A549 (cell line): ENCODE measurements at regions not wholly inside any gene's neighbourhood (a gene's known extent, or its start where the extent isn't known, plus 50 kb on each side); places are given as distances from the start of the nearest gene placed in this dataset.

Experiments used
- ATAC-seq, 2 experiments: fragments of 200-7000 bp in 1 of 2; fragments of >200 bp in 1 of 2; cut with Nextera tagmentation in 1 of 2; cut with Tn5 transposase in 1 of 2; 3 replicates each; pipeline versions ENCODE4 v1.8.0 to v1.9.1; 2018 to 2020; ENCODE audit warnings: mild to moderate bottlenecking in 1 of 2, moderate library complexity in 1 of 2
- CTCF ChIA-PET: fragments of 300-600 bp; sonication (Branson Sonifier 250); formaldehyde crosslinking; extraction: SDS; loops from one replicate; lab custom pipeline; 2021; ENCODE audit warnings: antibody characterized with exemption, inconsistent platforms; lab: Yijun Ruan, JAX
- POLR2A ChIA-PET: fragments of 350-600 bp; formaldehyde crosslinking; extraction: SDS; loops from one replicate; lab custom pipeline; 2021; ENCODE audit warnings: antibody characterized with exemption, inconsistent platforms; lab: Yijun Ruan, JAX
- DNase-seq, 2 experiments: peaks; one replicate each; pipeline versions ENCODE4 v3.0.0 to v3.0.0-alpha.2; 2011 to 2016; ENCODE audit warnings: low read depth in 1 of 2, low spot score in 1 of 2
- FAIRE-seq: peaks from 2 replicates; lab custom pipeline; 2011; peaks lifted over from hg19 to GRCh38; lab: Jason Lieb, UNC
- H3K27ac ChIP-seq, 2 experiments: fragments of >200 bp; sonication (Bioruptor Twin); formaldehyde crosslinking; 3 replicates each; pipeline ENCODE4 v1.5.1; 2016 to 2017
- H3K4me1 ChIP-seq: fragments of >200 bp; sonication (Bioruptor Twin); formaldehyde crosslinking; 3 replicates; pipeline ENCODE4 v1.6.1; 2016
- H3K4me2 ChIP-seq: fragments of >200 bp; sonication (Bioruptor Twin); formaldehyde crosslinking; 3 replicates; pipeline ENCODE4 v1.6.1; 2016
- H3K4me3 ChIP-seq: fragments of >200 bp; sonication (Bioruptor Twin); formaldehyde crosslinking; 3 replicates; pipeline ENCODE4 v1.5.1; 2016
- H3K9me3 ChIP-seq: fragments of >200 bp; sonication (Bioruptor Twin); formaldehyde crosslinking; 3 replicates; pipeline ENCODE4 v1.6.1; 2016
- BCL3 ChIP-seq: fragments of >200 bp; sonication (Bioruptor Twin); formaldehyde crosslinking; IDR thresholded peaks from 3 replicates; pipeline ENCODE4 v1.6.1; 2016
- BHLHE40 ChIP-seq: IDR thresholded peaks from 2 replicates; pipeline ENCODE4 v1.6.1; 2012; ENCODE audit warnings: low read depth, low read length, inconsistent platforms
- CBX2 ChIP-seq: fragments of 200-600 bp; sonication (generic); IDR thresholded peaks from 2 replicates; pipeline ENCODE4 v1.6.1; 2016; ENCODE audit warnings: low read depth, mild to moderate bottlenecking, borderline replicate concordance
- CBX8 ChIP-seq: fragments of 200-600 bp; sonication (generic); IDR thresholded peaks from 2 replicates; pipeline ENCODE4 v1.6.1; 2016
- CHD4 ChIP-seq: fragments of 200-600 bp; sonication (generic); IDR thresholded peaks from 2 replicates; pipeline ENCODE4 v1.6.1; 2016; ENCODE audit warnings: antibody characterized with exemption, mild to moderate bottlenecking, borderline replicate concordance
- EHF ChIP-seq: fragments of 250-450 bp; sonication (Bioruptor Pico); IDR thresholded peaks from 2 replicates; pipeline ENCODE4 v1.5.0; 2020; ENCODE audit warnings: mild to moderate bottlenecking
- EHMT2 ChIP-seq: fragments of 200-600 bp; sonication (generic); IDR thresholded peaks from 2 replicates; pipeline ENCODE4 v1.6.1; 2016; ENCODE audit warnings: antibody characterized with exemption, low read depth, mild to moderate bottlenecking, moderate library complexity
- EP300 ChIP-seq, 2 experiments: fragments of >200 bp; sonication (Bioruptor Twin); formaldehyde crosslinking; IDR thresholded peaks; 2 replicates in 1 of 2; 3 replicates in 1 of 2; pipeline ENCODE4 v1.6.1; 2016 to 2017
- FOSB ChIP-seq: fragments of 250-450 bp; sonication (Bioruptor Pico); IDR thresholded peaks from 2 replicates; pipeline ENCODE4 v1.5.0; 2020; ENCODE audit warnings: mild to moderate bottlenecking, moderate library complexity
- FOXS1 ChIP-seq: fragments of 250-450 bp; sonication (Bioruptor Pico); IDR thresholded peaks from 2 replicates; pipeline ENCODE4 v1.5.0; 2020; ENCODE audit warnings: mild to moderate bottlenecking, moderate library complexity
- HDAC2 ChIP-seq: fragments of 200-600 bp; sonication (generic); IDR thresholded peaks from 2 replicates; pipeline ENCODE4 v1.6.1; 2016
- HOXA7 ChIP-seq: fragments of 250-450 bp; sonication (Bioruptor Pico); IDR thresholded peaks from 2 replicates; pipeline ENCODE4 v1.5.0; 2020; ENCODE audit warnings: mild to moderate bottlenecking, moderate library complexity
- HOXB13 ChIP-seq: fragments of 250-450 bp; sonication (Bioruptor Pico); IDR thresholded peaks from 2 replicates; pipeline ENCODE4 v1.5.0; 2020; ENCODE audit warnings: low read depth, mild to moderate bottlenecking, moderate library complexity
- JUN ChIP-seq, 2 experiments: fragments of >200 bp; sonication (Bioruptor Twin); formaldehyde crosslinking; IDR thresholded peaks; 2 replicates in 1 of 2; 3 replicates in 1 of 2; pipeline ENCODE4 v1.6.1; 2016 to 2017
- JUNB ChIP-seq: fragments of >200 bp; sonication (Bioruptor Twin); formaldehyde crosslinking; IDR thresholded peaks from 2 replicates; pipeline ENCODE4 v1.6.1; 2016
- MAFK ChIP-seq: fragments of 450-650 bp; IDR thresholded peaks from 2 replicates; pipeline ENCODE4 v1.6.1; 2014; ENCODE audit not compliant: partially characterized antibody
- MAZ ChIP-seq: fragments of 150-350 bp; IDR thresholded peaks from 2 replicates; pipeline ENCODE4 v1.6.1; 2014; ENCODE audit warnings: antibody characterized with exemption, low read depth, low read length, borderline replicate concordance
- NPAS2 ChIP-seq: fragments of 250-450 bp; sonication (Bioruptor Pico); IDR thresholded peaks from 2 replicates; pipeline ENCODE4 v1.8.0; 2022; ENCODE audit warnings: mild to moderate bottlenecking, moderate library complexity, borderline replicate concordance
- NR3C1 ChIP-seq: fragments of >200 bp; sonication (Bioruptor Twin); formaldehyde crosslinking; IDR thresholded peaks from 3 replicates; pipeline ENCODE4 v1.6.1; 2017
- PHF8 ChIP-seq: fragments of 200-600 bp; sonication (generic); IDR thresholded peaks from 2 replicates; pipeline ENCODE4 v1.6.1; 2016; ENCODE audit warnings: low read depth, mild to moderate bottlenecking, antibody characterized with exemption, moderate library complexity, borderline replicate concordance
- POLR2A ChIP-seq: IDR thresholded peaks from 2 replicates; pipeline ENCODE4 v1.6.1; 2012; ENCODE audit warnings: mild to moderate bottlenecking, low read length
- RNF2 ChIP-seq: fragments of 200-600 bp; sonication (generic); IDR thresholded peaks from 2 replicates; pipeline ENCODE4 v1.6.1; 2016; ENCODE audit warnings: low read depth, mild to moderate bottlenecking, antibody characterized with exemption, moderate library complexity, borderline replicate concordance
- SMC3 ChIP-seq: fragments of >200 bp; sonication (Bioruptor Twin); formaldehyde crosslinking; IDR thresholded peaks from 3 replicates; pipeline ENCODE4 v1.6.1; 2018; ENCODE audit warnings: inconsistent platforms
- SREBF2 ChIP-seq: fragments of 450-650 bp; IDR thresholded peaks from 2 replicates; pipeline ENCODE4 v1.6.1; 2014; ENCODE audit warnings: mild to moderate bottlenecking, moderate library complexity
- USF2 ChIP-seq: fragments of 450-650 bp; IDR thresholded peaks from 2 replicates; pipeline ENCODE4 v1.6.1; 2014; ENCODE audit warnings: antibody characterized with exemption
- ZFP36 ChIP-seq: fragments of 450-650 bp; IDR thresholded peaks from 2 replicates; pipeline ENCODE4 v1.6.1; 2014; ENCODE audit warnings: borderline replicate concordance; ENCODE audit not compliant: partially characterized antibody
- ZNF302 ChIP-seq: fragments of 250-450 bp; sonication (Bioruptor Pico); IDR thresholded peaks from 2 replicates; pipeline ENCODE4 v1.9.0; 2021; ENCODE audit warnings: inconsistent platforms, mild to moderate bottlenecking, moderate library complexity
- WGBS: methylation state at CpG from one replicate; pipeline ENCODE4 v1.1.6; 2017; ENCODE audit errors: missing lambda C conversion rate; 5-methylcytosine and 5-hydroxymethylcytosine counted together
- TF ChIP-seq, protein P1 (sequence below): fragments of >200 bp; sonication (Bioruptor Twin); formaldehyde crosslinking; IDR thresholded peaks from 3 replicates; pipeline ENCODE4 v1.5.1; 2016
- TF ChIP-seq, protein P2 (sequence below): fragments of >200 bp; sonication (Bioruptor Twin); formaldehyde crosslinking; IDR thresholded peaks from 2 replicates; pipeline ENCODE4 v1.6.1; 2016

- H3K9me3 ChIP-seq, result no peaks in the 10 kb centered on the region
- no peak for DNase-seq
- H3K4me2 ChIP-seq, result no peak overlapping the region
- no peaks in the 10 kb centered on the region for H3K4me1 ChIP-seq
- 77% methylated on average over 3 of the region's 3 CpGs for WGBS
- TF ChIP-seq, protein P1, sequence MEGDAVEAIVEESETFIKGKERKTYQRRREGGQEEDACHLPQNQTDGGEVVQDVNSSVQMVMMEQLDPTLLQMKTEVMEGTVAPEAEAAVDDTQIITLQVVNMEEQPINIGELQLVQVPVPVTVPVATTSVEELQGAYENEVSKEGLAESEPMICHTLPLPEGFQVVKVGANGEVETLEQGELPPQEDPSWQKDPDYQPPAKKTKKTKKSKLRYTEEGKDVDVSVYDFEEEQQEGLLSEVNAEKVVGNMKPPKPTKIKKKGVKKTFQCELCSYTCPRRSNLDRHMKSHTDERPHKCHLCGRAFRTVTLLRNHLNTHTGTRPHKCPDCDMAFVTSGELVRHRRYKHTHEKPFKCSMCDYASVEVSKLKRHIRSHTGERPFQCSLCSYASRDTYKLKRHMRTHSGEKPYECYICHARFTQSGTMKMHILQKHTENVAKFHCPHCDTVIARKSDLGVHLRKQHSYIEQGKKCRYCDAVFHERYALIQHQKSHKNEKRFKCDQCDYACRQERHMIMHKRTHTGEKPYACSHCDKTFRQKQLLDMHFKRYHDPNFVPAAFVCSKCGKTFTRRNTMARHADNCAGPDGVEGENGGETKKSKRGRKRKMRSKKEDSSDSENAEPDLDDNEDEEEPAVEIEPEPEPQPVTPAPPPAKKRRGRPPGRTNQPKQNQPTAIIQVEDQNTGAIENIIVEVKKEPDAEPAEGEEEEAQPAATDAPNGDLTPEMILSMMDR, result no peak
- no peak for TF ChIP-seq HDAC2
- TF ChIP-seq BHLHE40, result no peak
- TF ChIP-seq SREBF2, result no peak
- TF ChIP-seq RNF2, result no peak
- no peak for TF ChIP-seq MAZ
- TF ChIP-seq SMC3, result no peak
- TF ChIP-seq, all 56 proteins: peak for 0
- CTCF ChIA-PET, result interaction anchor here (1.3 kb wide), 1 partner anchor 12 kb away, joined by 3 read pairs; no protein-coding TSS in a partner anchor
- Histone ChIP-seq H3K27ac (no peak overlapping the region), H3K4me3 (no peak overlapping the region)
- POLR2A ChIA-PET, result no interaction called here
- FAIRE-seq (no peak), ATAC-seq (no peak)
Measured at GRCh38 chr5:143761663-143762062, 50.3 kb upstream of the HMHB1 start.

DNA sequence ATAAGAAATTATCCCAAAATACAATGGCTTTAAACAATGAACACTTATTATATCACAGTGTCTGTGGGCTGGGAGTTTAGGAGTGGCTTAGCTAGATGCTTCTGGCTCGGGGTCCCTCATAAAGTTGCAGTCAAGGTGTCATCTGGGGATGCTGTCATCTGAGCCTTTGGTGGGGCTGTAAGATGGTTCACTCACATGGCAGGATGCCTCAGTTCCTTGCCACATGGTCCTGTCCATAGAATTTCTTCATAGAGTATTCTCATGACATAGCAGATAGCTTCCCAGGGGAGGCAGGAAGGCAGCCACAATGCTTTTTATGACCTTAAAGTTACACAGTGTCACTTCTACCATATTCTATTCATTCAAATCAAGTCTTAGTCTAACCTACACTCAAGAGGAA is 51.2 kb upstream of the HMHB1 start:
- ATAC-seq (no peak), DNase-seq (no peak)
- H3K4me3 ChIP-seq, result no peak overlapping the region
- H3K4me1 ChIP-seq, result no peaks in the 10 kb centered on the region
- no peak overlapping the region for H3K27ac ChIP-seq
- TF ChIP-seq MAFK, result no peak
- TF ChIP-seq EHF (CRISPR knock-in tag), result no peak
- TF ChIP-seq CBX8, result no peak
- TF ChIP-seq JUN (IDR thresholded peaks at IDR 0.05), result no peak
- TF ChIP-seq, protein P1, result no peak
- TF ChIP-seq FOSB (CRISPR knock-in tag), result no peak
- no peak for TF ChIP-seq PHF8
- no peak for TF ChIP-seq JUNB
- no peak for TF ChIP-seq HDAC2
- no peak for TF ChIP-seq BHLHE40
- TF ChIP-seq ZNF302, result no peak
- no peak for TF ChIP-seq EHMT2
- TF ChIP-seq POLR2A, result no peak
- no peak for TF ChIP-seq NR3C1
- TF ChIP-seq SMC3, result no peak
- no peak for TF ChIP-seq CBX2
- TF ChIP-seq CHD4, result no peak
- no peak for TF ChIP-seq HOXB13 (CRISPR knock-in tag)
- TF ChIP-seq, protein P2, sequence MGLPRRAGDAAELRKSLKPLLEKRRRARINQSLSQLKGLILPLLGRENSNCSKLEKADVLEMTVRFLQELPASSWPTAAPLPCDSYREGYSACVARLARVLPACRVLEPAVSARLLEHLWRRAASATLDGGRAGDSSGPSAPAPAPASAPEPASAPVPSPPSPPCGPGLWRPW, result no peak
- TF ChIP-seq HOXA7 (CRISPR knock-in tag), result no peak
- TF ChIP-seq, all 56 proteins: peak for 0
- CTCF ChIA-PET, result interaction anchor here (1.3 kb wide), 1 partner anchor 13 kb away, joined by 3 read pairs; no protein-coding TSS in a partner anchor
- POLR2A ChIA-PET, result no interaction called here
- FAIRE-seq, result no peak
- no peak overlapping the region for H3K4me2 ChIP-seq
- no peaks in the 10 kb centered on the region for H3K9me3 ChIP-seq
- 95% methylated on average over 1 of the region's 1 CpG for WGBS

DNA sequence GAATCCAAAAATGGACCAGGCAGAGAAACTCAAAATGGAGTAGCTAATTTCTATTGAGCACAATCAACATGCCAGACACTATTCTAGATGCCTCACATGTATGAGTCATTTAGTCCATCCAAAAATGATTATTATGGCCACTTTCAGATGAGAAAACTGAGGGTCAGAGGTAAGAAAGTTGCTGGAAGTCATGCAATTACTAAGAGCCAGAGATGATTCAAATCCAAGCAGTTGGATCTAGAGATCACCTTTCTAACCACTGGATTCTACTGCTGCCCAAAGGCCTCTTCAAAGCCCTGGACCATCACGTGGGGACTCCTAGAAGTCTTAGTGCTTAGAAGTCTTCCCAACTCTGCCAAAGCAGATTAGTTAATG is 51.8 kb upstream of the HMHB1 start:
- Histone ChIP-seq H3K4me1 (no peaks in the 10 kb centered on the region), H3K4me3 (no peak overlapping the region), H3K27ac (no peak overlapping the region), H3K9me3 (no peaks in the 10 kb centered on the region), H3K4me2 (no peak overlapping the region)
- FAIRE-seq (no peak), DNase-seq (no peak), ATAC-seq (no peak)
- POLR2A ChIA-PET, result no interaction called here
- CTCF ChIA-PET, result interaction anchor here (1.3 kb wide), 1 partner anchor 14 kb away, joined by 3 read pairs; no protein-coding TSS in a partner anchor
- WGBS, result 47% methylated on average over 1 of the region's 1 CpG
- TF ChIP-seq CBX8, result no peak
- TF ChIP-seq SREBF2, result no peak
- TF ChIP-seq USF2, result no peak
- TF ChIP-seq, protein P1, result no peak
- no peak for TF ChIP-seq SMC3
- TF ChIP-seq MAZ, result no peak
- no peak for TF ChIP-seq NPAS2 (CRISPR knock-in tag)
- no peak for TF ChIP-seq BCL3
- TF ChIP-seq ZFP36, result no peak
- no peak for TF ChIP-seq FOXS1 (CRISPR knock-in tag)
- no peak for TF ChIP-seq EP300 (IDR thresholded peaks at IDR 0.05)
